C4-2B (cell line): ENCODE measurements at regions not wholly inside any gene's neighbourhood (a gene's known extent, or its start where the extent isn't known, plus 50 kb on each side); places are given as distances from the start of the nearest gene placed in this dataset.

Experiments
- H3K27ac ChIP-seq: fragments of 450-650 bp; 2 replicates; pipeline ENCODE4 v1.5.1; 2017
- ZFX ChIP-seq: fragments of 450-650 bp; IDR thresholded peaks from 2 replicates; pipeline ENCODE4 v1.6.1; 2017
- TF ChIP-seq, protein P1 (sequence below): fragments of 450-650 bp; conservative IDR thresholded peaks from 2 replicates; pipeline ENCODE4 v1.5.1; 2017; ENCODE audit warnings: mild to moderate bottlenecking

DNA sequence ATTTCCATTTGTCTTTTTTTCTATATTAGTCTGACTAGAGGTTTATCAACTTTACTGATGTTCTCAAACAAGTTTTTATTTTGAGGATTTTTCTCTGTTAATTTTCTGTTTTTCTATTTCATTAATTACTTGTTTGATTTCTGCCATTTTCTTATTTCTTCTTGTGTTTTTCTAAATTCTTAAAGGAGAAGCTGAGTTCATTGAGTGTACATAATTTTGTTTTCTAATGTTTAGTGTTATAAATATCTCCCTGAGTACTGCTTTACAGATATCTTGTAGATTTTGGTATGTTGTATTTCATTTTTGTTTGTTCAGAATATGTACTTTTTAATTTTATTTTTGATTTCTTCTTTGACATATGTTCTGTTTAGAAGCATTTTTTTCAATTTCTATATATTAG is 1404.3 kb upstream of the MIR17HG start:
- no peak for TF ChIP-seq ZFX
- TF ChIP-seq, protein P1, sequence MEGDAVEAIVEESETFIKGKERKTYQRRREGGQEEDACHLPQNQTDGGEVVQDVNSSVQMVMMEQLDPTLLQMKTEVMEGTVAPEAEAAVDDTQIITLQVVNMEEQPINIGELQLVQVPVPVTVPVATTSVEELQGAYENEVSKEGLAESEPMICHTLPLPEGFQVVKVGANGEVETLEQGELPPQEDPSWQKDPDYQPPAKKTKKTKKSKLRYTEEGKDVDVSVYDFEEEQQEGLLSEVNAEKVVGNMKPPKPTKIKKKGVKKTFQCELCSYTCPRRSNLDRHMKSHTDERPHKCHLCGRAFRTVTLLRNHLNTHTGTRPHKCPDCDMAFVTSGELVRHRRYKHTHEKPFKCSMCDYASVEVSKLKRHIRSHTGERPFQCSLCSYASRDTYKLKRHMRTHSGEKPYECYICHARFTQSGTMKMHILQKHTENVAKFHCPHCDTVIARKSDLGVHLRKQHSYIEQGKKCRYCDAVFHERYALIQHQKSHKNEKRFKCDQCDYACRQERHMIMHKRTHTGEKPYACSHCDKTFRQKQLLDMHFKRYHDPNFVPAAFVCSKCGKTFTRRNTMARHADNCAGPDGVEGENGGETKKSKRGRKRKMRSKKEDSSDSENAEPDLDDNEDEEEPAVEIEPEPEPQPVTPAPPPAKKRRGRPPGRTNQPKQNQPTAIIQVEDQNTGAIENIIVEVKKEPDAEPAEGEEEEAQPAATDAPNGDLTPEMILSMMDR = no peak
- H3K27ac ChIP-seq = no peak overlapping the region

DNA sequence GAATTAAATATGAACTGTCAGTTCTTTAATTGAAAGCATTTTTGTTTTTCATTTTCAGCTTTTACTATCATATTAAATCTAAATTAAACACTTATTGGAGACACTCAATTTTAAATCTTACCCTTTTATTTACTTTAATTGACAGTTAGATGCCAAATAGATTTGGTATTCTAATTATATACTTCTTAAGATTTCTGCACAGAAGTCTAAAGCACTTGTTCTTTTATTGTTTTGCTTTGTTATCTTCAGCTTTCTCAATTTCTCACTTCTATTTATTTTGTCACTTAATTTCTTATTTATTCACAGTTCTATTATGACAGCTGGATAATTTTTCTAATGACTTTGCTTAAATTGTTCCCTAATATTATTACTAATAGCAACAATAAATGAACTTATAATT is 1397.3 kb upstream of the MIR17HG start:
- no peak overlapping the region for H3K27ac ChIP-seq
- TF ChIP-seq, protein P1 = no peak
- TF ChIP-seq ZFX = no peak

DNA sequence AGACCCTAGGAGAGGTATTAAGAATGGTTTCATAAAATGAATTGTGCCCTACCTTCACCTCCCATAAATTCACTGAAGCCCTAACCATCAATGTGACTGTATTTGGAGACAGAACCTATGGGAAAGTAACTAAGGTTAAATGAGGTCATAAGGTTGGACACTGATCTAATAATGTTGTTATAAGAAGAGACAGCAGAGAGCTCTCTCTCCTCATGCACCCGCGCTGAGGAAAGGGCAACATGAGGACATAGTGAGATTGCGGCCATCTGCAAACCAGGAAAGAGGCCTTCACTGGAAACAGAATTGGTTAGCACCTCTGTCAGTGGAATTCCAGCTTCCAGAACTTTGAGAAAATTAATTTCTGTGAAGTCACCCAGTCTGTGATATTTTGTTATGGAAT is 1396.1 kb upstream of the MIR17HG start:
- no peak for TF ChIP-seq ZFX
- TF ChIP-seq, protein P1 = no peak
- H3K27ac ChIP-seq = no peak overlapping the region

DNA sequence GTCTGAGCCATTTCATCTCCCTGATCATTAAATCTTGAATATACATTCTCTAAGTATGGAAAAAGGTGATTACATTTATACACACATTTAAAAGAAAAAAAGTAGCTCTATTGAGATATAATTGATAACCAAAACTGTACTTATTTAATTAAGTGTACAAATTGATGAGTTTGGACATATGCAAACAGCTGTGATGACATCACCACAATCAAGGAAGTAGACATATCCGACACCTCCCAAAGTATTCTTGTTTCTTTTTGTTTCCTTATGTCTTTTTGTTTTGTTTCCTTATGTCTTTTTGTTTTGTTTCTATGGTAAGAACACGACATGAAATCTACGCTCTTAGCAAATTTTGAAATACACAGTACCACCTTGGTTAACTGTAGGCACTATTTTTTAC is 1393.9 kb upstream of the MIR17HG start:
- H3K27ac ChIP-seq = no peak overlapping the region
- TF ChIP-seq, protein P1 = no peak
- TF ChIP-seq ZFX = no peak

DNA sequence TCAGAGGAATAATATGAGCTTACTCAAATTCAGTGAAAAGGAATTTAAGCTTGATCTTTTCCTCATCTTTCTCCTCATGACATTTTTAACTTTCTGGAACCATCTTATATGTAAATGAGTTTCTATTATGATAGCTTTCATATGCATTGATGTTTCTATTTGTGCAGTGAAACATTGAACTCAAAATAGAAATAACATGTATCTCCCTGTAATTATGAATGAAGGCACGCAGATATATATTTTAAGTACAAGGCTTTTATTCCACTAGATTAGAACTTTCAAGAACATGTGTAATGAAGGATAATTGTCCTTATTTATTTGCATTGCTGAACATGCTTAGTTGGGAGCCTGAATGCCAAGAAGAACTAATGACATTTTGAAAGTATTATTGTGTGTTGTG is 1391.7 kb upstream of the MIR17HG start:
- H3K27ac ChIP-seq = no peak overlapping the region
- TF ChIP-seq, protein P1 = no peak
- TF ChIP-seq ZFX = no peak

DNA sequence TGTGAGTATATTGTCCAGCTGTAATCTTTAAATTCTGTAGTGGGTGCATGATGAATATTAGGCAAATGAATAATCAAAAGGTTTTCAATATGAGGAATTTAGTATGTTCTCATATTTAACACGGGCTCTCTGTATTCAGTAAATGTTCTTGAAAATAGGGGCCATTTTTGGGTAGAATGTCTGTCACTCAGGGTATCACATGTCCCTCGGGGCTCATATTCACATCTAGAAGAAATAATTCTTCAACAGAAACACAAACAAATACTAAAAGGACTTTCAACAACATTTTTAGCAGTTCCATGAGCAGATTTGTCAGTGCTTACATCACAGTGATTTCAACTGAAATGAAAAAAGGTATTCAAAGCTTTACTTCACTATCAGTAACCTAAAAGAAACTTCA is 1388.4 kb upstream of the MIR17HG start:
- H3K27ac ChIP-seq = no peak overlapping the region
- TF ChIP-seq ZFX = no peak
- TF ChIP-seq, protein P1 = no peak

DNA sequence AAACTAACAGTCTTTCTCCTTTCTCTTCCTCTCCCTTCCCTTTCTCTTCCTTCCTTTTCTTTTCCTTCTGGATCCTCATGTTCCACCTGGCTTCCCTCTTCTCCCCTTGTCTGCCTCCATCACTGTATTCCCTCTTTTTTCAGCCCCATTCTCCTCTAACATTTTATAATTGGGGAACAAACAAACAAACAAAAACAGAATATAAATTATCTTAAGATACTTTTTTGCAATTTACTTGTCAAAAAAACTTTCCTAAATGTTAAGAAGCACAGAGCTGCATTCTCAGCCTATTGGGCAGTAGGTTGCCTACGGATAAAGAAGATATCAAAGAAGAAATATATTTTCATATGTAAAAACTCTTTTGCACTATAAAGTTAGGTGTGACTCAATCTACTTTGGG is 1382.2 kb upstream of the MIR17HG start:
- no peak overlapping the region for H3K27ac ChIP-seq
- TF ChIP-seq, protein P1 = no peak
- TF ChIP-seq ZFX = no peak
